Activated CD4-positive, alpha-beta T cell treated with anti-CD3 and anti-CD28 coated beads, Interleukin-2, Interleukin-6, amounts not matched to agents 100 ng/mL and 50 ng/mL, durations not matched to agents 16 hours and 8 hours (primary cell): ENCODE measurements at regions not wholly inside any gene's neighbourhood (a gene's known extent, or its start where the extent isn't known, plus 50 kb on each side); places are given as distances from the start of the nearest gene placed in this dataset.
"Not testable (repeated sequence)": the region's sequence is repeated elsewhere in the genome, so short reads cannot be mapped to it uniquely, and the experiment has no call there.

ENCODE experiments used
- DNase-seq: peaks from one replicate; pipeline ENCODE4 v3.0.0-alpha.2; 2020

GRCh38 chr4:132707955-132708354 is 441.1 kb upstream of the PCDH10 start:
- no peak for DNase-seq

GRCh38 chr4:132709056-132709455 is 440.0 kb upstream of the PCDH10 start:
- no peak for DNase-seq

GRCh38 chr4:132710971-132711370 is 438.1 kb upstream of the PCDH10 start:
- no peak for DNase-seq

DNA sequence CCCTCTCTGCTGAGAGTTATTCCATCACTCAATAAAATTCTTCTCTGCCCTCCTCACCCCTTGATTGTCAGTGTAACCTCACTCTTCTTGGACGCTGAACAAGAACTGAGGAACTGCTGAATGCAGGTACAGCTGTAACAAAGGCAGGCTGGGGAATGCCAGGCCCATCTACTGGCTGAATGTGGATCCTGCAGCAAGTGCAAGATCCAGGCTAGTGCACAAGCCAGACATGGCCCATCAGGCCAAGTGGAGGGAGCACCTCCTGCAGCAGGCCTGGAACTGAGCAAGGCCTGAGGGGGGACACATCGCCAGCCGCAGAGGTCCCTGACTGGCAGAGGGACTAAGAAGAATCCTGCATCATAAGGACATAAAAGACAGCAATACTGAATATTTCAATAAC is 411.8 kb upstream of the PCDH10 start:
- no peak for DNase-seq

DNA sequence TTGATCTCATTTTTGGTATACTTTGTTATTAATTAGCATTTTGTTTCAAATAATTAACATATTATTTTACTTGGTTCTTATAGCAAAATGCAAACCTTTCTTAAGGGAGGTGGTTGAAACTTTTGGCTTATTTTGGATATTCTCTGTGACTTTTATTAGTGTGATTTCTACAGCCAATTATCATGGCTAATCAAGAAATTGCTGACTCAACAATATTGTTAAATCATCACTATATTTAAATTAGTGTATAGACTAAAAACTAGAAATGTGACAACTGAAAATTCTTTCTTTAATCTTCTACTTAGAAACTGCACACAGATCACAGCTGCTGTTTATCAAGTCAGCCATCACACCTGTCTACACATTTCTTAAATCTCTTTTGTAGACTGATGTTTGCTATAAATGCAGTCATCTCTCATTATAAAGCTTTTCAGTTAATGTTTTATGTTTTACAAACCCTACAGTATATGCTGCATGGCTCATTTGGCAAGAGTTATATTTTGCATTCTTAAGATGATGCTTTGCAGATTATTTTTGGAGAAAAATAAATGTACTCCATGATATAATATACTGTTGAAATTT is 389.8 kb upstream of the PCDH10 start:
- DNase-seq, result no peak

DNA sequence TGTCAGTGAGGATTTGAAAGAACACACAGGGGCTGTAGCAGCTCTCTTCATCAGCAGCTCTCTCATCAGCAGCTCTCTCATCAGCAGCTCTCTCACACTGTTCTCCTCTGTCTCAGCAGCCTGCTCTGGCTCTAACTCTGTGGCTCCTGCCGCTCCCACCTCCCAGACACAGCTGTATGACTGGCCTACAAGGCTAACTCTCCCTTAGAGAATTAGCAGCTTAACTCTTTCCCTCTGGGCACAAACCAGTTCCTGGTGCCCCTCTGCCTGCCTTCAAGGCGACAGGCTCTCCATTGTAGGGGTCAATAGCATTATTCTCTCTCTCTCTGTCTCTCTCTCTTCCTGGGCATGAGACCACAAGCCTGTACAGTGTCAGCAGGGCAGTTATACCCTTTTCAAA is 385.6 kb upstream of the PCDH10 start:
- no peak for DNase-seq

DNA sequence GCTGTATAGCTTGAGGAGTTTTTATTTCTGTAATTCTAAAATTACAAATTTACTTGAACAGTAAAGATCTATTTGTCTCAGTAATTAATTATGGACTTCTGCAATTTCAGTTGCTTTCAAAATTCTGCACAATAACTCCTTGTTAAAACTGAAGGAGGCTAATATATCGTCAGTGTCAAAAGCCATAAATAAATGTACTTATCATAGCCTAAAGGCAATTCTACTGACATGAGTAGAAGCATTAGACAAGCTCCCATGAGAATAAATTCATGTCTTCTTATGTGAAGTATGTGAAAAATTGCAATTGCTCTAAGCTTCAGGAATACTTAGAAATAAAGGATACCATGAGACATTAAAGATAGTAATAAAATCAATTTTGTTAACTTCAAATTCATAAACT is 381.2 kb upstream of the PCDH10 start:
- DNase-seq, result no peak

DNA sequence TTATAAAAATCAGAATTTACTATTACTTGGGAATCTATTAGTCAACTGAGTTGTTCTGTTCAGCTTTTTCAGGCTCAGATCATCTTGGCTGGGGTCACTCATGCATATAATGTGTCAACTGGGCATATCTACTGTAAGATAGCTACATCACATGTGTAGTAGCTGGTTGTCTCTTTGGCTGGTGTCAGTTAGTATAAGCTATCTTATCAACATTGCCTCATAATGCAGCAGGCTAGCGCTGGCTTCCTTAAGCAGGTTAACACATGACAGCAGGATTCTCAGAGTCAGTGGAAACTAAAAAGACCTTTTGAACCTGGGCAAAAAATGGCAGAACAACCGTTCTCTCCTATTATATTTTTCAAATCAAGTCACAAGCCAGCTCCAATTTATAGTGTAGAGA is 378.3 kb upstream of the PCDH10 start:
- no peak for DNase-seq

DNA sequence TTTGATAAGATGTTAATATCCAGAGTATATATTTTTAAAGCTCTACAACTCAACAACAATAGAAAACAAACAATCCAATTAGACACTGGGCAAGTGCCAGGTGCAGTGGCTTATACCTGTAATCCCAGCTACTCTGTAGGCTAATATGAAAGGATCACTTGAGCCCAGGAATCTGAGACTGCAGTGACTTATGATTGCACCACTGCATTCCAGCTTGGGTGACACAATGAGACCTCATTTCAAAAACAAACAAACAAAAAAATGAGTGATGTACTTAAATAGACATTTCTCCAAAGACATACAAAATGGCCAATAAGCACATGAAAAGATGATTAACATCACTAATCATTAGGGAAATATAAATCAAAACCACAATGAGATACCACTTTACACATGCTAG is 356.8 kb upstream of the PCDH10 start:
- no peak for DNase-seq

DNA sequence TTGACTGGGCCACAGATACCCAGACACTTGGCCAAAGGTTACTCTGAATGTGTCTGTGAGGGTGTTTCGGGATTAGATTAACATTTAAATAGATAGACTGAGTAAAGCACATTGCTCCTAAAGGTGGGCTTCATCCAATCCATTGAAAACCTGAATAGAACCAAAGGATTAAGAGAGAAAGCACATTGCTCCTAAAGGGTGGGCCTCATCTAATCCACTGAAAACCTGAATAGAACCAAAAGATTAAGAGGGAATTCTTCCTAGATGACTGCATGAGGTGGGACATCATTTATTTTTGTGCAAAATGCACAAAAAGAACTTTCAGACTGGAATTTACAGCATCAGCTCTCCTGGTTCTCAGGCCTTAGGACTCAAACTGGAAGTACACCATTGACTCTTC is 351.2 kb upstream of the PCDH10 start:
- no peak for DNase-seq

DNA sequence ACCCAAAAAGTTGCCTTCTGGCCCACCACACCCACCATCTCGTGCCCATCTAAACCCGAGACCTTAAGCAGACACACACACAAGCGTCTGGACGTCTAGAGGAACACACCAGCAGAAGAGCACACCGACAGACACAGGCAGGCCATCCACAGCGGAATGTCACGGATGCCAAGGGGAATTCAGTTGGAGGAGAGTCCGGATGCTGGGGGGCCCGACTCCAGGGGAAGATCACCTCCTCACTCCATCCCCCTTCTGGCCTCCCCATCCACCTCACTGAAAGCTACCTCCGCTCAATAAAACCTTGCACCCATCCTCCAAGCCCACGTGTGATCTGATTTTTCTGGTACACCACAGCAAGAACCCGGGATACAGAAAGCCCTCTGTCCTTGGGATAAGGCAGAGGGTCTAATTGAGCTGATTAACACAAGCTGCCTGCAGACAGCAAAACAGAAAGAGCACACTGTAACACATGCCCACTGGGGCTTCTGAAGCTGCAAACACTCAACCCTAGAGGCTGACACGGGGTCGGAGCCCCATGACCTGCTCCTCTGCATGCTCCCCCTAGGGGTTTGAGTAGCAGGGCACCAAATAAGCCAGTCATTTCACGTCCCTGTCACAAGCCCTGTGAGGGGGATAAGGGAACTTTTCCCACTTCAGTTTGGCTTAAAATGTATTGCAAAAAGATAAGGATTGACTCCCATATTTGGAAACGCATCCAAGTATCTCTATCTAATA is 339.6 kb upstream of the PCDH10 start:
- no peak for DNase-seq

GRCh38 chr4:132813061-132813460 is 336.0 kb upstream of the PCDH10 start:
- not testable (repeated sequence) for DNase-seq

GRCh38 chr4:132818091-132818490 is 331.0 kb upstream of the PCDH10 start:
- DNase-seq, result no peak

DNA sequence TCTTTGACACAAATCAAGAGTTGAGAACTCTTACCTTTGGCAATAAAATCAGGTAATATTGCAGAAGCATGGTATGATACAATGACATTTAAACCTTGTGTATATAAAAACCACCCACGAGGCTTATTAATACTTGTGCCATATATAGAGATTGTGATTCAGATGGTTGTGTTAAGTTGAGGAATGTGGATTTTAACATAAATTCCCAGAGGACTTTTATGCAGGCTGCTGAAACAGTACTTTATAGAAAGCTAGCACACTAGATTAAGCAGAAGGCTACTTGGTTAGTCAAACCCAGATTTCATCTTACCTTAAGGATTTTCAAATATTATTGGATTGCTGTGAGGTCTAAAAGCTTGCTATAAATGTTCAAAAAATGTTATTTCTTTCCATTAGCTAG is 325.7 kb upstream of the PCDH10 start:
- DNase-seq, result no peak

DNA sequence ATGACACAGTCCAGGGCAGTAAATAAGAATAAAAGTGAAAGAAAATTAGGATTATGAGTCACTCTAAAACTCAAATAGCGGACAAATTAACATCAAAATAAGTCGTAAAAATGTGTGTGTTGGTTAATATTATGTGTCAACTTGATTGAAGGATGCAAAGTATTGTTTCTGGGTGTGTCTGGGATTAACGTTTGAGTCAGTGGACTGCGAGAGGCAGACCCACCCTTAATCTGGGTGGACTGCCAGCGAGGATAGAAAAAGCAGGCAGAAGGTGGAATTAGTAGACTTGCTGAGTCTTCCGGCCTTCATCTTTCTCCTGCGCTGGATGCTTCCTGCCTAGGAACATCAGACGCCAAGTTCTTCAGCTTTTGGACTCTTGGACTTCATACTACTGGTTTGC is 324.3 kb upstream of the PCDH10 start:
- DNase-seq, result no peak

DNA sequence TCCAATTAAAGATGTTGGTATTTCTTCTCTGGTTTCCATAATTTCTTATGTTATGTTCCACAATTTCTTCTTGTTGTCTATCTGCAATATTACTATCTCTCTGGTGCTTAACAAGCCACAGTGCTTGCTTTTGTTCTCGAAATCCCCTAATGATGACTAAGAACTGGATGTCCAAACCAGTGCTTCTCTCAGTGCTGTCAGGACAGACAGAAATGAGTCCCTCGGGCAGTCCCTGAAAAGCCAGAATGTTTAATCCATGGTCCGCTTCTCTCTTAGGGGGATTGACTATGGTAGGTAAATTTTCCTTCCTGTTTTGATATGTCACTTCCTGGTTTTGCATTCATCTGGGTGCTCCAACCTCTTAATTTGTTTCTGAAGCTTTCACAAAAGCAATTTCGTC is 321.6 kb upstream of the PCDH10 start:
- DNase-seq, result no peak

- DNase-seq, result no peak
Measured at GRCh38 chr4:132838244-132838643, 310.9 kb upstream of the PCDH10 start.

GRCh38 chr4:132839070-132839469 is 310.0 kb upstream of the PCDH10 start:
- no peak for DNase-seq

- DNase-seq, result no peak
Measured at GRCh38 chr4:132859929-132860328, 289.2 kb upstream of the PCDH10 start.

DNA sequence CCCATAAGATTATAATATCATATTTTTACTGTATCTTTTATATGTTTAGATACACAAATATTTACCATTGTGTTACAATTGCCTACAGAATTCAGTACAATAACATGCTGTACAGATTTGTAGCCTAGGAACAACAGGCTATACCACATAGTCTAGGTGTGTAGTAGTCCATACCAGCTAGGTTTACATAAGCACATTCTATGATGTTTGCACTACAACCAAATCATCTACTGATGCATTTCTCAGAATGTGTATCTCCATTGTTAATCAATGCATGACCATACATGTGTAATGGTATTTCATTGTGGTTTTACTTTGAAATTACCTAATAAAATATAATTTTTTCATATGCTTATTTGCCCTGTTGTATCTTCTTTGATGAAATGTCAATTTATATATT is 288.1 kb upstream of the PCDH10 start:
- DNase-seq, result no peak

DNA sequence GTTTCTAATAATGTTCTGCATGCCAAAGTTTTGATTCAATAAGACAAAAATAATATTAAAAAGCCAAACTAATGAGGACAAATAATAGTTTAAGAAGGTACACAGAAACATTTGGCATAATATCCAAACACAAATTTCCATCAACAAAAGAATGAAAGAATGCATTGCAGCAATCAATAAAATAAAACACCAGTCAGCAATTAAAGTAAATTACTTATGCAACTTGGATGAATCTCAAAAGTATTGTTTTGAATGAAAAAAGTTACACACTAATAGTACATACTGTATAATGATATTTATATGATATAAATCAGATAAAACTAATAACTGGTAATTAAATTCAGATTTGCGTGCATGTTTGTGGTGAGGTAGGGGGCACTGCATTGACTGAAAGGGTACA is 285.5 kb upstream of the PCDH10 start:
- DNase-seq, result no peak

- DNase-seq, result no peak
Measured at GRCh38 chr4:132865458-132865857, 283.6 kb upstream of the PCDH10 start.

DNA sequence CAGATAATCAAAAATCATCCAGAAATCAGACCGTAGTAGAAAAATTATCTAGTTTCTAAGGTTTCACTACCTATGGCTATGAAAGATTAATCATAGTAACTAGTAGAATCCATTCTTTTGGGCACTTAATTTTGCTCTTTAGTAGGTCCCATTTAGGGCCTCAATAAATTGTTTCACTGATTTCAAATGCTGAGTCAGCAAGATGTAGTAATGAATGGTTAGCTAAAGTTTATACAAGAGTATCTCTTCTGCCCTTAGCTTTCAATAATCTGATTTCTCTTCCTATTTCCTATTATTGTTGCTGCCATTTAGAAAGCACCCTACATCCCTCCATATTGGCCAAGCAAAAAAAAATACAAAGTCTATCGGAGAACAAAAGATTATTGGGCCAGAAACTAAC is 283.2 kb upstream of the PCDH10 start:
- no peak for DNase-seq

- no peak for DNase-seq
Measured at GRCh38 chr4:132866616-132867015, 282.5 kb upstream of the PCDH10 start.

DNA sequence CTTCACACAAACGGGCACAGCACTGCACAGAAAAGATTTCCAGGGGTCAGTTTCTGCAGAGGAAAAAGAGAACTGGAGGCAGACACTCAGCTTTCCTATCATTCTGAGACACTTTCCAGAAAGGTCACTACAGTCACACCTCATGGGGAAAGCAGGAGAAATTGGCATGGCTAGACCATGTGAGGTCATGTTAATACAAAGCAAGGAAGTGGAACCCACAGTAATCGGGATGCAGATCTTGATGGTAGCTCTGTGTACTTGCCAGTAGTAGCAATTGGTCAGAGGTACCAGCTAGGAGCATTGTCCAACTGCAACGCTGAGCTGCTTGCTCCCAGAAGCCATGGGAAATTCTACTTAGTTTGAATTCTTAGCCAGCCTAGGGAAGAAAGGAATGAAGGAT is 255.3 kb upstream of the PCDH10 start:
- DNase-seq, result no peak
